RCC 7860 (cell line): ENCODE measurements at regions not wholly inside any gene's neighbourhood (a gene's known extent, or its start where the extent isn't known, plus 50 kb on each side); places are given as distances from the start of the nearest gene placed in this dataset.
"Not testable (repeated sequence)": the region's sequence is repeated elsewhere in the genome, so short reads cannot be mapped to it uniquely, and the experiment has no call there.

Source experiments
- DNase-seq: peaks from one replicate; pipeline ENCODE4 v3.0.0-alpha.2; 2015; ENCODE audit warnings: low spot score
- FAIRE-seq: peaks from 2 replicates; lab custom pipeline; 2012; peaks lifted over from hg19 to GRCh38; lab: Jason Lieb, UNC

DNA sequence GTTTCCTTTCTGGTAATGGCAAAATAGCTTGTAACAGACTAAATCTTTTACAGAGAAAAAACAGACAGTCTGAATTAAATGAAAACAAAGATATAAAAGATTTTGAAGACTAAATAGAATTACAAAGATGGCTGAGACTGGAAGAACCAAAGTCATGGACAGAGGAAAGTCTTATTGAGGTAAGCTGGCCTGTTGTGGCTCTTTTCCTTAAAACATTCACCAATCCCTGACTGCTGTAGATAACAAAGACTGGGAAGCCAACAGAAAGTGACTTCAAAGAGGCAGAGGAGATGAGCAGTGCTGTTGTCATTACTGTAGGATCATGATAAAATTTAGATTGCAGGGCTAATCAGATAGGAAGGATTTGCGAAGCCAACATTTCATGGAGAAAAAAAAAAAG is 517.0 kb downstream of the KIF2B start:
- DNase-seq = no peak
- no peak for FAIRE-seq

DNA sequence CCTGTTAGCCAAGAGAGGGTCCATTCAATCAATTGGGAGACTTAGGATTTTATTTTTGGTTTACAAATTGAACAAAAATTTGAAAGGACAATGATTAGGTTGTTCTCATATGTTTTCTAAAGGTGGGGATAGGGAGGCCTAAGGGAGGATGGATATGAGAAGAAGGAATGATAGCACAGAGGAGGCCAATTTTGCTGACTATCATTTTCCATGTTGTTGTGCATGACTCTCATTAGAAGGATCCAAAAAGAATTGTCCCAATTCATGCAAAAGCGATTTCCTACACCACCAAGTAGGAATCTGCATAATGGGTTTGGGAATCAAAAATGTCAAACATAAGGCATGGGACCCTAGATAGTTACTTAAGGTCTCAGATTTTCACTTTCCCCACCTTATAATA is 524.8 kb downstream of the KIF2B start:
- DNase-seq (no peak), FAIRE-seq (no peak)

DNA sequence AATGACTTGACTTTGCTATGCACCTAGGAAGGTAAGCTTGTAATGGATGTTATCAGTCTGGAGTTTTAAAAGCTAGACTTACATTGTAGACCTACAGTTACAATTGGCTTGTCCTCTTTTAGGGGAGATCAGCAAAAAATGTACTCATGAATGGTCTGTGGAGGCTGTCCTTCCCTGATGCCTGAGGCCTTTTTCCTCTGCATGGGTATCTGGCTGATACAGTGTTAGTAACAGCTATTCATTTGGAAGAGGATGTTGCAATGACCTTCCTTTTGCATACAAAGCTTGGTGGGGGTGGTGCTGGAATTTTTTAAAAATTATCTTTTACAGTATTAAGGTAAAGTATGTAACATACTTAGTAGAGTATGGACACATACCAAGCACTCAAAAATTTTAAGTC is 525.5 kb downstream of the KIF2B start:
- FAIRE-seq (no peak), DNase-seq (no peak)

DNA sequence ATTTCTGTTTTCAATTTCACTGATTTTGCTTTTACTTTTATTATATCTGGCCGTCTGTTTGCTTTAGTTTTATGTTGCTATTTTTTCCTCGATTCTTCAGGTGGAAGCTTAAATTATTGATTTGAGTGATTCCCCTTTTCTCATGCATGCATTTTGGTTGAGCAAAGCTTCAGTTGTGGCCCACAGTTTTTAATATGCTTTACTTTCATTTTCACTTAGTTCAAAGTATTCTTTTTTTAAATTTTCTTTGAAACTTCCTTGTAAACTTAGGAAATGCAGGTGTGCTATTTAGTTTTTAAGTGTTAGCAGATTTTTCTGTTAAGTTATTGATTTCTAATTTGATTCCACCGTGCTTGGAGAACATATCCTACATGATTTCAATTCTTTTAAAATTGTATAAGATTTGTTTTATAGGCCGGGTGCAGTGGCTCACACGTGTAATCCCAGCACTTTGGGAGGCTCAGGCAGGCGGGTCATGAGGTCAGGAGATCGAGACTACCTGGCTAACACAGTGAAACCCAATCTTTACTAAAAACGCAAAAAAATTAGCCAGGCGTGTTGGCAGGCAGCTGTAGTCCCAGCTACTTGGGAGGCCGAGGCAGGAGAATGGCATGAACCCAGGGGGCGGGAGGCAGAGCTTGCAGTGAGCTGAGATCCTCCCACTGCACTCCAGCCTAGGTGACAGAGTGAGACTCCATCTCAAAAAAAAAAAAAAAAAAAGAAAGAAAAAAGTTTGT is 531.2 kb downstream of the KIF2B start:
- DNase-seq (no peak), FAIRE-seq (no peak)

DNA sequence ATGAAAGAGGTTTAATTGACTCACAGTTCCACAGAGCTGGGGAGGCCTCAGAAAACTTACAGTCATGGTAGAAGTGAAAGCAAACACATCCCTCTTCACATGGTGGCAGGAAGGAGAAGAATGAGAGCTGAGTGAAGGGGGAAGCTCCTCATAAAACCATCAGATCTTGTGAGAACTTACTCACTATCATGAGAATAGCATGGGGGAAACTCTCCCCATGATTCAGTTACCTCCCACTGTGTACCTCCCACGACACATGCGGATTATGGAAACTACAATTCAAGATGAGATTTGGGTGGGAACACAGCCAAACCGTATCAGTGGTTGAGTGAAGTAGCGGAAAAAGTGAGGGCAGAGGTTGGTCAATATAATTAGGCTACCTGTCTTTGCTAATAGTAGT is 538.3 kb downstream of the KIF2B start:
- not testable (repeated sequence) for FAIRE-seq, DNase-seq

DNA sequence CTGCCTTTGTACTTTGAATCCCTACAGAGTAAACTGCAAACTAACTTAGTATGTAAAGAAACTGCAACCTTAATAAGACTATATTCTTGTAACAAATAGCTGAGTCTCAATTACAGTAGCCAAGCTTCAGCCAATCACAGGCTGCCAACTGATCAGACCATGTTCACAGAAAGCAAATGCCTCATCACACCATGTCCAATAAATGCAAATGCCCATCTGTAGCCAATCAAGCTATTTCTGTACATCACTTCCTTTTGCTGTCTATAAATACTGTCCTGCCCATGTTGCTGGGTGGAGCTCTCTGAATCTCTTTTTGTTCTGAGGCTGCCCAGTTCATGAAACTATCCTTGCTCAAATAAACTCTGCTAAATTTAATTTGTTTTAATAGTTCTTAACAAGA is 531.7 kb upstream of the TOM1L1 start:
- no peak for FAIRE-seq
- DNase-seq = no peak

DNA sequence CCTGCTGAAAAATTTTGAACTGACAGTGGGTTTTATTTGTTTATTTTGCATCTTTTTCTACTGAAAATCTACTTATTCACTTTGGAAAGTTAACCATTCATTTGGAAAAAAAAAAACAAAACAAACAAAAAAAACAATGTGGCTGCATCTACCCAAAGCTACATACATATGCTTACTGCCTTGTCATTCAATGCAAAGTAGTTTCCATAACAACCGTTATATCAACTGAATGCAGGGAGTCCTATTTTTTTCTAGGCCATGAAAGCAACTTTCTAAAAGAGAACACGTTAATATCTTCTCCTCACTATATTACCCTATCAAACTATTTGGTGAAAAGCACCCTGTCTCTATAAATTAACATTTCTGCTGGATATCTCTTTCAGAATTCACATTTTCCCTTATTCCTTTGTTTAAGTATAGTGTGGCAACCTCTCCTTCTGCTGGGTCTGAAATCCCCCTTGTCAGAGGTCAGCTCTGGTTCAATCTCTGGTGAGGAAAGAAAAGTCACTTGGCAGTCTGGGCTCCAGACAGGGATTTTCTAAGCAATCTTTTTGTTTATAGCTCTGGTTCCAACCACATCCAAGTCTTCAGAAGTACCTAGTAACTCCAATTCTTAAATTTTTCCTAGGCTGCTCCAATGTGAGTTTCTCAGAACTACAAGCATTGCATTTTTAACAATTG is 528.4 kb upstream of the TOM1L1 start:
- FAIRE-seq = no peak
- no peak for DNase-seq

DNA sequence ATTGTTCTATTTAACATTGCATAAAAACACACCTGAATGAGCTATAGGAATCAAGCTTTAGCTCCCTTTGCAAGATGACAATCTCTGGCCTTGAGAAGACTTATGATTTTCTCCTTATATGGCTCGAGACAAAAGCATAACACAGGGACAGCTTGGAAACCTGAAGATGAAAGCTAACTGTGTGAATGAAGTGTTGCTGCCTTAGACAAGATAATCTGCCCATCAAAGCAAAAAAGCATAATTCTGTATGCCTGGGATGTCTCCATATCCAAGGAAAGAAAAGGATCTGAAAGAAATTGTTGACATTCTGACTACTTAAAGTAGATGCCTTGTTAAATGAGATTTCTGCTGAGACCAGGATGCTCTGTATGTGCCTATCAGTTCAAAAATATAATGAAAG is 526.7 kb upstream of the TOM1L1 start:
- DNase-seq = no peak
- no peak for FAIRE-seq

DNA sequence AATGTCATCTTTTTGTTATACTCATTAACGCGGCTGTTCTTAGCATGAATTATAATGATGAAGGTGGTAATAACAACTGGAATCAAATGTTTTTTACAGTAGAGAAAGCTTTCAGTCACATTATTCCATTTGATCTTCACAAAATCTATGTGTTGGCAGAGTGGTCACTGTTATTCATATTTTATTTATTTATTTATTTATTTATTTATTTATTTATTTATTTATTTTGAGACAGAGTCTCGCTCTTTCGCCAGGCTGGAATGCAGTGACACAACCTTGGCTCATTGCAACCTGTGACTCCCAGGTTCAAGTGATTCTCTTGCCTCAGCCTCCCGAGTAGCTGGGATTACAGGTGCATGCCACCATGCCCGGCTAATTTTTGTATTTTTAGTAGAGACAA is 524.2 kb upstream of the TOM1L1 start:
- not testable (repeated sequence) for DNase-seq, FAIRE-seq

DNA sequence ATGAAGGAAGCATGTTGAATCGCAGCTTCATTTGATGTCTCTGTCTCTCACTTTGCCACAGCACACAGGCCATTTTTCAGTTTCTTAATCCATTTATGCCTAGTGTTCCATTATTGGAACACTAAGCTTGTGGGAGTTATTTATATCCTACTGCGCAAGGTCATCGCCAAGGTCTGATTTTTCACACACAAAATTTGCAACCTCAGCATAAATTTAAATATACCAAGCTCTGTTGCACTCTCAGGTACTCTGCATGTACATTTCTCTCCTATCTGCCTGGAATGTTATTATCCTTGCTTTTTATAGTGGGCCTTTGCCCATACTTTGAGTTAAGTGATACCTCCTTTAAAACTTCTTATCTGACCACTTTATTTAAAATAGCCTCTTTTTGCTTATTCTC is 519.2 kb upstream of the TOM1L1 start:
- FAIRE-seq (no peak), DNase-seq (no peak)

DNA sequence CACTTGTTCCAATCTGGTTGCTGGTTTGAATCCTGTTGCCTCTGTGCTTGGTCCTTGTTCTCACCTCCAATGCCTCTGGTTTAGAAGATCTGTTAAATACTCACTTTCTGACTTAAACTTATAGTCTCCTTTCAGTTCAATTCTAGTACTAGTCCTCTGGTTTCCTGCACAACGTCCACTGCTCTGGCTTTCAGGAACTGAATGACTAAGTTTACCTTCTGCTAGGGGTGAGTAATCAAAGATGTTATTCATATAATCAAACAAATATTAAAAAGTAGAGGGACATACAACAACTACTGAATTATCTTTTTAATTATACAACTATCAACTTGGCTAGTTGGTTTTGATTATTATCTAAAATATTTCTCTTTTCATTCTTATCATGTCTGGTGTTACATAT is 496.4 kb upstream of the TOM1L1 start:
- DNase-seq (no peak), FAIRE-seq (no peak)

DNA sequence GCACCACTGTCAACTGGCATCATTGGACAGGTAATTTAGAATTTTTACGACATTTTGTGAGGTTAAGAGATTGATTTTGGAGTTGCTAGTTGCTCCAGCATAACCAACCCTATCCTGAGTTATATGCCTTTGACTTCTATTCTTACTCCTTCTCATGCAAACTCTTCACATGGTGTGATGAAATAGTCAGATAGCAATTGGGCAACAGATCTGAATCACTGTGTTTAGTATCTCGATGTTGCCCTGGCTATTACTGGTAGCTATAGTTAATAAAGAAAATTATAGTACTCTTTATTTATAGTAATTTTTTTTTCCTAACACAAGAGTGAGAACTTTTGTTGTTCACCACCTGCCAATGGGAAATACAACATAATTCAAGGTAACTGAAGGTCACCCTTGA is 494.8 kb upstream of the TOM1L1 start:
- no peak for DNase-seq
- FAIRE-seq = no peak

DNA sequence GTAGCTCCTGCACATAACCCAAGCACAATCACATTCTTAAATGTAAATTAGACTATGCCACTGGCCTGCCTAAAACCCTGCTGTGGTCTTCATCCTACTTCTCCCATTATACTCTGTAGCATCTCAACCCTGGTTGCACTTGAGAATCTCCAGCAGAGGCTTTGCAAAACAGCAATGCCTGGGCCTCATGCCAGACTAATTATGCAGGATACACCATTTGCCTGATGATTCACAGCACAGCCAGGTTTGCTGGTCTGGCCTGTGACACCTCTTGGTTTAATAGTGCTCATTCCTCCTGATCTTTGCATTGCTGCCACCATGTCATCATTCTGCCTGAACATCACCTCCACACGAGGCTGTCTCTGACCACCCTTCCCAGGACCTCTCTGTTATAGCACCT is 491.9 kb upstream of the TOM1L1 start:
- no peak for FAIRE-seq
- DNase-seq = no peak

DNA sequence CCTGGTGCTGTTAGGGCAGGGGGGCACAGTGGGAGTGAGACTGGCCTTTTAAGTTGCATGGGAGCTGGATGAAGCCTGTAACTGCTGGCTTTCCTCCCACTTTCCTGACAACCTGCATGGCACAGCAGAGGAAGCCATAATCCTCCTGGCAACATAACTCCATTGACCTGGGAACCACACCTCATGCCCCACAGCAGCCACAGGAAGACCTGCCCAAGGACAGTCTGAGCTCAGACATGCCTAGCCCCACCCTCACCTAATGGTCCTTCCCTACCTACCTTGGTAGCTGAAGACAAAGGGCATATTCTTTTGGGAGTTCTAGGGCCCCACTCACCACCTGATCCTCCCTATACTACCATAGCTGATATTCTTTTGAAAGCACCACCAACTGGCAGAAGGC is 482.2 kb upstream of the TOM1L1 start:
- no peak for FAIRE-seq
- DNase-seq = no peak

DNA sequence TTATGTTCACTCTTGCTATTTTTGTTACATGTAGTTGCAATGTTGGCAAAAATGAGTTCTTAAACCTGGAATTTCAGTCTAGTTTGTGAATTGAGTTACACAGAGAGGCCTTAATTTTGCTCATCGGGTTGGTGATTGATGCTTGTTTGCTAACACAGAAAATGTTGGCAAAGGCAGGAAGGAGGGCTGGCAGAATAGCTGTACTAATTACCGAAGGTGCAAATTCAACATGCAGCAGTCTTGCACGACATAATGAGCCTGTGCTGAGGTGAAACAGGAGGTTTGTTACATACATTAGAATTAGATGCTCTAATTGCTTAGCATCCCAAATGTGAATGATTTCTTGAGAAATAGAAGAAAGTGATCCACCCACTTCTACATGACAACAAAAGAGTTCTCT is 475.0 kb upstream of the TOM1L1 start:
- no peak for FAIRE-seq
- no peak for DNase-seq

DNA sequence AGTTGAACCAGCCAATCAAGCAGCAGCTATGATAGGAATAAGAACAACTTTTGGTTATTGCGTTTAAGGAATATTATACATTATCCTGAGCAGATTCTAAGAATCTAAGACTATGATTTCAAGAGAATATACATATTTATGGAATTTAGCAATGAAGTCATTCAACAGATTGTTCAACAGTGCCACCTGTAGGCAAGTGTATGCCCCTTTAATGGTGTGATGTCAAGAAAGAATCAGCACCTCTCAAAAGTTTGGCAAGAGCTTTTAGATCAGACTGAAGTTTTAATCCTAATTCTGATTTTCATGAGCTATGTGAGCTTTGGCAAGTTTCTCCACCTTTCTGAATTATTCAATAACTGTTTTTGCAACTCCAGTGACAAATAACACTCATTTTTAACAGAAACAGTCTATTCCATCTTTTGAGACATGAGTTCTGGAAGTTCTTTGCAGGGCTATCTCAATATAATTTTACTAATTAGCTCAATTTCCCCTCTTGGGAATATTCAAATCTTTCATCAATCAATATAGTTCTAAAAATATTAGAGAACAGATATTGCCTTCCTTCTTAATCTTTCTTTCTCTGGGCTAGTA is 474.3 kb upstream of the TOM1L1 start:
- FAIRE-seq (no peak), DNase-seq (no peak)

DNA sequence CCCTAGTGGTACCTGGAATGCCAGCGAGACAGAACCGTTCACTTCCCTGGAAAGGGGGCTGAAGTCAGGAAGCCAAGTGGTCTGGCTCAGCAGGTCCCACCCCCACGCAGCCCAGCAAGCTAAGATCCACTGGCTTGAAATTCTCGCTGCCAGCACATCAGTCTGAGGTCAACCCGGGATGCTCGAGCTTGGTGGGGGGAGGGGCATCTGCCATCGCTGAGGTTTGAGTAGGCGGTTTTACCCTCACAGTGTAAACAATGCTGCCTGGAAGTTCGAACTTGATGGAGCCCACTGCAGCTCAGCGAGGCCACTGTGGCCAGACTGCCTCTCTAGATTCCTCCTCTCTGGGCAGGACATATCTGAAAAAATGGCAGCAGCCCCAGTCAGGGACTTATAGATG is 464.7 kb upstream of the TOM1L1 start:
- FAIRE-seq = no peak
- no peak for DNase-seq

DNA sequence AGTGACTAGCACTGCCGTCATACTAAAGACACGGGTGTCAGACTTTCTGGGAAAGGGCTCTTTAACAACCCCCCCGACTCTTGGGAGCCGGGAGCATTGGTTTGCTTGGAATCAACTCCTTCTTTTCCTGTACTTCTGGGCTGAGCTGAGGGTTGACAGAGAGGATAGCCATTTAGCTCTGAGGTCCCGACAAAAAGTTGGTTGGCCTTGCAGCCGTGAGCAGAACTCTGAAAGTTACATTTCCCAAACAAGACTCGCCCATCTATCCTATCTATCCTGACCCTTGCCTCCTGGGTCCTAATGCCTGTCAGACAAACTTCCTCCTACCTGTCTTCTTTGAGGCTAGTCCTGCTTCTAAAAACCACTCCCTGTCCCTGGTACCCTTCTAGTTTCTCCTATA is 460.8 kb upstream of the TOM1L1 start:
- DNase-seq (no peak), FAIRE-seq (no peak)

DNA sequence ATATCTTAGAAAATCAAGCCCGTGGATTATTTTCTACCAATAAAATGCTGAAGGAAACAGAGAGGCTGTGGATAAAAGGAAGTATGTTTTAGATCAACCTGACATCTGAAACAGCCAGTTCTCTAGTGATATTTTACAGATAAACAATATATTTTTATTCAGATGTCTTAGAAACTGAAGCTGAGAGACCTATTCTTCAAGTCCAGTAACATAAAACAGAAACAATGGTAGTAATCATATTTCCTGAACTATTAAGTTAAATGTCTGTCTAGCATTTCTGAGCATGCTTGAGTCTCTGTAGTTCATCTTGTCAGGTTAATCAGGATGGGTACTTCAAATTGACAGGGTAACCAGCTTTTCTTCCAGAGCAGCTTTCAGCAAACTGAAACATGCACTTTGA is 449.6 kb upstream of the TOM1L1 start:
- DNase-seq (no peak), FAIRE-seq (no peak)

DNA sequence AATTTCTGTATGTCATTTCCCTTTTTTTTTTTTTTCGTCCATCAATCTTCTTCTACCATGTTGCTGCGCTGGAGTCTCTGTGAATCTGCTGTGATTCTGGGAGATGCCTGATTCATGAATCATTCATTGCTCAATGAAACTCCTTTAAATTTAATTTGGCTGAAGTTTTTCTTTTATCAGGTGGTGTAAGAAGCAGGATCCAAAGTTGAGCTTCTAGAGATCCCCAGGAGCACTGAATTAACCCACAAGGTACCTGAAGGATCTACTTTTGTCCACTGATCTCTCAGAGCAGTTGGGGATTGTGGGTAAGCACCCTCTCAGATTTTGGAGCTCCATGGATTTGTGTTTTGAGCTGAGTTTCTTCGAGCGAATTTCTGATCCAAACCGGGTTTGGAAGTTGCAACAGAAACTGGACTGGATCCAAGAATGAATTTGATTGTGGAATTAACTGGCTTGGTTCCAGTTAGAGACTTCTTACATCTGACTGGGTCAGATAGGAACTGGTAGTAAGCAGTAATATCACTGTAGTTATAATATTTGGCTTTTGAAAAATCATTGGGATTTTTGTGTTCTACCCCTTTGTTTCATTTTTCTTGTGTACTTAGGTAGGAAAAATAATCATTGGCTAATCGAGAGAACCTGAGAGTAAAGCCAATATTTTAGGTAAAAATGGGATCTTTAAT is 447.8 kb upstream of the TOM1L1 start:
- no peak for DNase-seq
- FAIRE-seq = no peak

DNA sequence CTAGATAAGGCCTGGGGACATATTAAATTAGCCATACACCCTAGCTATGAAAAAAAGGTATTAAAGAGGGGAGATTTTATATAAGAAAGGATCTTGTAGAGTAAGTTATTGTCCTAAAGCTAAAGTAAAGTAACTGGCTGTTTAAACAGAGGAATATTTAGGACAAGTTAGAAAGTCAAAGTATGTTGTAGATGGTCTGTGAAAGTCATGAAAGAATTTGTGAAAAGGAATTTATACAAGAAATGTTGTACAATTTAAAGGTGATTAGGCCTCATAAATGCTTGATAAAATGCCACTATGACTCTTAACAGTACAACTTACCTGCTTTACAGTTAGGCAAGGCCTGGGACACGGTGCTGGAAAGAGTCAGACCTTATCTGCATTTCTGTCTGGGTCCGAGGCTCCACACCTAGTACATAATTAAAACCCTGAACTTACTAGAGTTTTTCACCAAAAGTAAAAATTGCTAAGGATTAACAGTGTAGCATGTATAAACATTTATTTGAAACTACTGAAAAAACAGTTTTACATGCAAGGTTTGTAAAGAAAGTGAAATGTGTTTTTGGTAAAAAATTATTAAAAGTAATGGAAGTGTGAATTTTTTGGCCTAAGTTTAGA is 445.3 kb upstream of the TOM1L1 start:
- no peak for FAIRE-seq

More for the DNA sequence above, 445.3 kb upstream of the TOM1L1 start:
- no peak for DNase-seq
